BLaER1 (cell line): ENCODE measurements at regions not wholly inside any gene's neighbourhood (a gene's known extent, or its start where the extent isn't known, plus 50 kb on each side); places are given as distances from the start of the nearest gene placed in this dataset.
"Not testable (repeated sequence)": the region's sequence is repeated elsewhere in the genome, so short reads cannot be mapped to it uniquely, and the experiment has no call there.

Source experiments
- H3K27ac ChIP-seq: shearing (Covaris generic); formaldehyde crosslinking; 2 replicates; pipeline ENCODE4 v1.8.1; 2022
- H3K27me3 ChIP-seq: shearing (Covaris generic); formaldehyde crosslinking; 2 replicates; pipeline ENCODE4 v1.8.1; 2022
- H3K36me3 ChIP-seq: shearing (Covaris generic); formaldehyde crosslinking; 2 replicates; pipeline ENCODE4 v1.8.1; 2022
- H3K4me1 ChIP-seq: shearing (Covaris generic); formaldehyde crosslinking; 2 replicates; pipeline ENCODE4 v1.8.1; 2022
- H3K4me2 ChIP-seq: shearing (Covaris generic); formaldehyde crosslinking; 2 replicates; pipeline ENCODE4 v1.8.1; 2022
- H3K4me3 ChIP-seq: shearing (Covaris generic); formaldehyde crosslinking; 2 replicates; pipeline ENCODE4 v1.8.1; 2022
- H3K9ac ChIP-seq: shearing (Covaris generic); formaldehyde crosslinking; 2 replicates; pipeline ENCODE4 v1.8.1; 2022
- H3K9me3 ChIP-seq: shearing (Covaris generic); formaldehyde crosslinking; 2 replicates; pipeline ENCODE4 v1.8.1; 2022
- H4K20me1 ChIP-seq: shearing (Covaris generic); formaldehyde crosslinking; 2 replicates; pipeline ENCODE4 v1.8.1; 2022
- Cebpa-rat ChIP-seq: shearing (Covaris generic); IDR thresholded peaks from 2 replicates; pipeline ENCODE4 v1.8.1; 2022

DNA sequence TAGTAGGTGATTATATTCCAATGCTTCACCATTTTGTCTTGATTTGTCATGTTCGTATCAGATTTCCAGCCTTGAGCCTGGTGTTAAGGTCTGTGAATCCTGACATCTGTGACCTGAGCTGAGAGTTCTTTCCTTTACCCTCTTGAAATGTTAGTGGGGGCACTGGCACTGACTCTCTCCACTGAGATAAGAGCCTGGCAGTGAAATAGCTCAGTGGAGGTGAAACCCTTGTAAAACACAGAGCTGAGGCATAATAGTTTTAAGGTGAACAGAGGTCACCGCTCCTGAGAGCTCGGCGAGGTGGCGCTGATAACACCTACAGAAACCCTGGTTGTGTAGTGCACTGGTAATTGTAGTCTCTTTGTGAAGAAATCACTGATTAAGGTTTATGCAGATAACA lies 748.2 kb downstream of the DIAPH3 start:
- Histone ChIP-seq H3K4me1 (peaks cover 7% of the 10 kb centered on the region; the same call in 1 of the 2 replicates), H3K27me3 (no peaks in the 10 kb centered on the region), H3K27ac (no peak overlapping the region), H3K9me3 (peaks cover 4% of the 10 kb centered on the region; the same call in 1 of the 2 replicates), H3K36me3 (no peaks in the 10 kb centered on the region), H3K4me3 (no peak overlapping the region), H3K9ac (no peak overlapping the region), H4K20me1 (no peaks in the 10 kb centered on the region), H3K4me2 (no peak overlapping the region)
- TF ChIP-seq Cebpa-rat = no peak

GRCh38 chr13:59416561-59416960 lies 747.2 kb downstream of the DIAPH3 start:
- Histone ChIP-seq H3K9ac (no peak overlapping the region), H3K4me2 (peak overlapping the region; percentile 24; the same call in 1 of the 2 replicates), H4K20me1 (no peaks in the 10 kb centered on the region), H3K4me1 (peaks cover 7% of the 10 kb centered on the region; the same call in 1 of the 2 replicates), H3K27me3 (no peaks in the 10 kb centered on the region), H3K9me3 (peaks cover 4% of the 10 kb centered on the region; the same call in 1 of the 2 replicates), H3K4me3 (no peak overlapping the region), H3K27ac (no peak overlapping the region), H3K36me3 (no peaks in the 10 kb centered on the region)
- TF ChIP-seq Cebpa-rat = no peak

DNA sequence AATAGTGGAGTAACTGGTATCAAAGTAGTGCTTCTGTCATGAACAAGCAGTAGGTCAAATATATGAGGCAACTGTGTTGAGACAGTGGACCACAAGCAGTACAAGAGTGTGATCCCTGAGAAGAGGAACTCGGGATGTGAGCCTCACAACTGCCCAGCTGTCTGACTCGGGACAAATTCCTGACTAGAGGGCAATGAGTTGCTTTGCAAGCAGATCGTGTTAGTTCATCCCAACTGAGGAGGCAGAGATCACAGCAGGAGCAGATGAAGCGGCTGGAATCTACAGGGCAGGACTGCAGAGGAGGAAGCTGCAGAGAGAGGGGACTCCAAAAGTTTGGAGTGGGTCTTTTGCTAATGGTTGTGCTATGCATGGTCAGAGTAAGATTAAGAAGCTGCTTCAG lies 741.1 kb downstream of the DIAPH3 start:
- no peak overlapping the region for H3K27ac ChIP-seq
- no peak for TF ChIP-seq Cebpa-rat
- H3K9ac ChIP-seq = no peak overlapping the region
- H3K36me3 ChIP-seq = no peaks in the 10 kb centered on the region
- H3K9me3 ChIP-seq = peaks cover 4% of the 10 kb centered on the region; the same call in 1 of the 2 replicates
- H4K20me1 ChIP-seq = no peaks in the 10 kb centered on the region
- no peaks in the 10 kb centered on the region for H3K27me3 ChIP-seq
- H3K4me1 ChIP-seq = no peaks in the 10 kb centered on the region
- H3K4me2 ChIP-seq = no peak overlapping the region
- no peak overlapping the region for H3K4me3 ChIP-seq

DNA sequence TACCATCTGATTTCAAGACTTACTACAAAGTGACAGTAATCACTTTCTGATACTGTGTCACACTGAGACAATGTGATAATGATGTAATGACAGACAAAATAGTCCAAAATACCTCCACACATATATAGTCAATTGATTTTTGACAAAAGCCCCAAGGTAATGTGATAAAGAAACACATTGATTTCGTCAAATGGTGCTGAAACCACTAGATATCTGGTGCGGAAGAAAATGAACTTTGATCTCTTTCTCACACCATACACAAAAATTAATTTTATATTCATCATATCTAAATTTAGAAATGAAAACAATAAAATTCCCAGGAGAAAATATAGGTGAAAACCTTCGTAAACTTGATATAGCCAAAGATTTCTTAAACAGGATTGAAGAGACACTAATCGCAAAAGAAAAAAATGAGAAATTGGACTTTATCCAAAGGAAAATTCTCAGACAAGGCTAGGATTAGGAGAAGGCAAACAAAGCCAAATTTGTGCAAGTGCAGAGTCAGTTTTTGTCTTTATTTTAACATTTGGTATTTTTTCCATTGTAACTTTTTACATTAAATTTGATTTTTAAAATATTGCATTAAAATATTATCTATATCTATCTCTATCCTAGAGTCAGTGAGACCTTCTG lies 739.9 kb downstream of the DIAPH3 start:
- Histone ChIP-seq H3K9ac (no peak overlapping the region), H3K27me3 (no peaks in the 10 kb centered on the region), H3K27ac (no peak overlapping the region), H3K4me1 (no peaks in the 10 kb centered on the region), H3K36me3 (no peaks in the 10 kb centered on the region), H3K4me2 (no peak overlapping the region), H3K4me3 (no peak overlapping the region), H3K9me3 (peaks cover 4% of the 10 kb centered on the region; the same call in 1 of the 2 replicates), H4K20me1 (no peaks in the 10 kb centered on the region)
- TF ChIP-seq Cebpa-rat = no peak

DNA sequence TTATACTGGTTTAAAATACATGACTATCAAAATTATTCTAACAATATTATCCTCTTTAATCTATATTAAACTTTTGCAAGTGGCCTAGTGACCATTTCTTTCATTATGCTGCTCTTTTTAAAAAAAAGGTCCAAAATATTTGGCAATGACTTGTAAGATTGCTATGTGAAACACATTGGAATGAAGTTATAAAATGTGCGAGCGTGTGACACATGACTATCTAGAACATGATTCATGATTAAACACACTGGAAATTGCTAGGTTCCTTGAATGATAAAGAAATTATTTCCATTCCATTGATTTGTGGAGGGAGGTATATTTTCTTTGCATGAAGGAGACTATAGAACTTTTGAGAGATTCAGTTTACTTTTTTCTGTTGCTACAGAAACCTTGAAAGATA lies 739.1 kb downstream of the DIAPH3 start:
- no peak for TF ChIP-seq Cebpa-rat
- Histone ChIP-seq H3K4me3 (no peak overlapping the region), H4K20me1 (no peaks in the 10 kb centered on the region), H3K27me3 (no peaks in the 10 kb centered on the region), H3K4me2 (no peak overlapping the region), H3K36me3 (no peaks in the 10 kb centered on the region), H3K9me3 (peaks cover 2% of the 10 kb centered on the region; the same call in 1 of the 2 replicates), H3K9ac (no peak overlapping the region), H3K27ac (no peak overlapping the region), H3K4me1 (no peaks in the 10 kb centered on the region)

DNA sequence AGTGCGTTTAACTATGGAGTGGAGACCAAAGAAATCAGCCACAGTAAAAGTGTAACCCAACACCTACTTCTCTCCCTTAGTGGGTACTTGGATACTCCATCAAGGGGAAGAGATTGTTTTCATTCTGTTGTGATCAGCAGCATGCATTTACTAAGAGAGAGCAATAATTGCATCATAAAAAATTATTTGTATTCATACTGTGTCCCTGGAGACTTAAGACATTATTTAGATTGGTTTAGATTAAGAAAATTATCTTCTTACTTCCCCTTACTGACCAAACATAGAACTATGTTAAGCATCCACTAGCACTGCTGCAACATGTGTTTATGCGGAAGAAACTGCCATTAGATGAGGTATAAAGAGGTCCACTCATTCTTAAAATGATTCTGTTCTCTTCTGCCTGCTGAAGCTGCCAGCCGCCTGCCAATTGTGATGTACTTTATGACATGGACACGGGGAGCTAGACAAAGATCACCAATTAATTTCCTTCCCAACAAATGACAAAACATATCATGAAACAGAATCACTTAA lies 738.5 kb downstream of the DIAPH3 start:
- no peak overlapping the region for H3K4me3 ChIP-seq
- H3K36me3 ChIP-seq = no peaks in the 10 kb centered on the region
- H3K27me3 ChIP-seq = no peaks in the 10 kb centered on the region
- no peak overlapping the region for H3K4me2 ChIP-seq
- H3K27ac ChIP-seq = no peak overlapping the region
- no peak overlapping the region for H3K9ac ChIP-seq
- no peaks in the 10 kb centered on the region for H4K20me1 ChIP-seq
- no peaks in the 10 kb centered on the region for H3K4me1 ChIP-seq
- no peak for TF ChIP-seq Cebpa-rat
- no peaks in the 10 kb centered on the region; the same call in 1 of the 2 replicates for H3K9me3 ChIP-seq

GRCh38 chr13:59435024-59435423 lies 728.7 kb downstream of the DIAPH3 start:
- H3K9me3 ChIP-seq = peaks cover 44% of the 10 kb centered on the region
- peak overlapping the region; percentile 62 for H3K4me2 ChIP-seq
- no peak overlapping the region for H3K27ac ChIP-seq
- H3K9ac ChIP-seq = no peak overlapping the region
- TF ChIP-seq Cebpa-rat = no peak
- no peak overlapping the region for H3K4me3 ChIP-seq
- no peaks in the 10 kb centered on the region for H3K36me3 ChIP-seq
- no peaks in the 10 kb centered on the region for H4K20me1 ChIP-seq
- peaks cover 37% of the 10 kb centered on the region for H3K4me1 ChIP-seq
- no peaks in the 10 kb centered on the region for H3K27me3 ChIP-seq

GRCh38 chr13:59437544-59438301 lies 726.0 kb downstream of the DIAPH3 start:
- no peak for TF ChIP-seq Cebpa-rat
- no peak overlapping the region for H3K9ac ChIP-seq
- H3K4me3 ChIP-seq = no peak overlapping the region
- peaks cover 37% of the 10 kb centered on the region for H3K4me1 ChIP-seq
- H3K27me3 ChIP-seq = no peaks in the 10 kb centered on the region
- no peaks in the 10 kb centered on the region for H4K20me1 ChIP-seq
- H3K9me3 ChIP-seq = peaks cover 35% of the 10 kb centered on the region
- H3K4me2 ChIP-seq = peak overlapping the region; percentile 70
- no peaks in the 10 kb centered on the region for H3K36me3 ChIP-seq
- no peak overlapping the region for H3K27ac ChIP-seq

GRCh38 chr13:59439776-59440428 lies 723.8 kb downstream of the DIAPH3 start:
- no peaks in the 10 kb centered on the region for H3K36me3 ChIP-seq
- no peaks in the 10 kb centered on the region for H4K20me1 ChIP-seq
- peaks cover 27% of the 10 kb centered on the region for H3K4me1 ChIP-seq
- no peaks in the 10 kb centered on the region for H3K27me3 ChIP-seq
- H3K4me2 ChIP-seq = no peak overlapping the region
- peaks cover 14% of the 10 kb centered on the region for H3K9me3 ChIP-seq
- no peak overlapping the region for H3K4me3 ChIP-seq
- no peak for TF ChIP-seq Cebpa-rat
- H3K9ac ChIP-seq = no peak overlapping the region
- no peak overlapping the region for H3K27ac ChIP-seq

GRCh38 chr13:59441068-59441467 lies 722.7 kb downstream of the DIAPH3 start:
- H3K9ac ChIP-seq, H3K36me3 ChIP-seq, H4K20me1 ChIP-seq, H3K4me3 ChIP-seq, H3K4me2 ChIP-seq, H3K27ac ChIP-seq, H3K27me3 ChIP-seq: not testable (repeated sequence)
- H3K4me1 ChIP-seq = peaks cover 23% of the 10 kb centered on the region
- H3K9me3 ChIP-seq = peaks cover 12% of the 10 kb centered on the region
